Thoracic aorta (tissue), 2 donors: ENCODE measurements at regions not wholly inside any gene's neighbourhood (a gene's known extent, or its start where the extent isn't known, plus 50 kb on each side); places are given as distances from the start of the nearest gene placed in this dataset.

Experiments used
- ATAC-seq: fragments of 150-250 bp; one replicate; pipeline ENCODE4 v1.8.0; 2017; ENCODE audit warnings: low read depth; ENCODE audit not compliant: insufficient number of reproducible peaks, low FRiP score
- DNase-seq: peaks from one replicate; pipeline ENCODE4 v3.0.0-alpha.2; 2020; ENCODE audit warnings: low spot score
- H3K27ac ChIP-seq, 2 donors: fragments of 200-600 bp; sonication (generic); 1 replicate in 1 of 2; 2 replicates in 1 of 2; pipeline ENCODE4 v1.5.1; 2016; ENCODE audit warnings: mild to moderate bottlenecking in 2 of 2, moderate library complexity in 2 of 2
- H3K27me3 ChIP-seq: fragments of 200-600 bp; sonication (generic); replicated peaks from 2 replicates; pipeline ENCODE4 v1.6.0; 2016; ENCODE audit warnings: mild to moderate bottlenecking; ENCODE audit not compliant: insufficient read depth
- H3K36me3 ChIP-seq: fragments of 200-600 bp; sonication (generic); one replicate; pipeline ENCODE4 v1.5.1; 2016
- H3K4me1 ChIP-seq, 2 donors: fragments of 200-600 bp; sonication (generic); 1 replicate in 1 of 2; 2 replicates in 1 of 2; pipeline versions ENCODE4 v1.5.1 to v1.6.0; 2016; ENCODE audit warnings: low read depth in 2 of 2, mild to moderate bottlenecking in 1 of 2; ENCODE audit not compliant: control insufficient read depth in 1 of 2
- H3K4me3 ChIP-seq: fragments of 200-600 bp; sonication (generic); 2 replicates; pipeline ENCODE4 v1.5.1; 2016; ENCODE audit warnings: mild to moderate bottlenecking
- H3K9me3 ChIP-seq: fragments of 200-600 bp; sonication (generic); 2 replicates; pipeline ENCODE4 v1.5.1; 2016
- CTCF ChIP-seq: fragments of 200-600 bp; sonication (generic); IDR thresholded peaks from one replicate; pipeline ENCODE4 v1.5.1; 2019; ENCODE audit warnings: antibody characterized with exemption

- H3K9me3 ChIP-seq, result no peaks in the 10 kb centered on the region
- no peak overlapping the region for H3K4me3 ChIP-seq
- H3K36me3 ChIP-seq, result no peaks in the 10 kb centered on the region
- H3K4me1 ChIP-seq, result no peaks in the 10 kb centered on the region
- H3K27me3 ChIP-seq, result no peaks in the 10 kb centered on the region
- DNase-seq, result no peak
- no peak for ATAC-seq
- no peak overlapping the region for H3K27ac ChIP-seq
- no peak for TF ChIP-seq CTCF
Observed at GRCh38 chr14:87152693-87153092, 840.3 kb downstream of the GALC start.

- Histone ChIP-seq H3K4me1 (no peaks in the 10 kb centered on the region), H3K27me3 (no peaks in the 10 kb centered on the region), H3K36me3 (no peaks in the 10 kb centered on the region), H3K9me3 (no peaks in the 10 kb centered on the region), H3K27ac (no peak overlapping the region), H3K4me3 (no peak overlapping the region)
- no peak for ATAC-seq
- no peak for TF ChIP-seq CTCF
- DNase-seq, result no peak
Observed at GRCh38 chr14:87149583-87150354, 843.2 kb downstream of the GALC start.

GRCh38 chr14:87148655-87149054, 844.3 kb downstream of the GALC start:
- no peak for ATAC-seq
- TF ChIP-seq CTCF, result no peak
- H3K4me1 ChIP-seq, result no peaks in the 10 kb centered on the region

GRCh38 chr14:87142551-87143211, 850.3 kb downstream of the GALC start:
- Histone ChIP-seq H3K9me3 (no peaks in the 10 kb centered on the region), H3K27me3 (no peaks in the 10 kb centered on the region), H3K4me1 (no peaks in the 10 kb centered on the region), H3K36me3 (no peaks in the 10 kb centered on the region), H3K4me3 (no peak overlapping the region), H3K27ac (no peak overlapping the region)
- DNase-seq, result no peak
- TF ChIP-seq CTCF, result no peak
- no peak for ATAC-seq

More at GRCh38 chr14:87148655-87149054, 844.3 kb downstream of the GALC start:
- no peak for DNase-seq
- Histone ChIP-seq H3K9me3 (no peaks in the 10 kb centered on the region), H3K4me3 (no peak overlapping the region), H3K27ac (no peak overlapping the region), H3K27me3 (no peaks in the 10 kb centered on the region), H3K36me3 (no peaks in the 10 kb centered on the region)

- no peak overlapping the region for H3K4me3 ChIP-seq
- no peaks in the 10 kb centered on the region for H3K36me3 ChIP-seq
- DNase-seq, result no peak
- no peaks in the 10 kb centered on the region for H3K27me3 ChIP-seq
- H3K9me3 ChIP-seq, result no peaks in the 10 kb centered on the region
- ATAC-seq, result no peak
- no peak overlapping the region for H3K27ac ChIP-seq
- no peak for TF ChIP-seq CTCF
- no peaks in the 10 kb centered on the region for H3K4me1 ChIP-seq
Observed at GRCh38 chr14:87141801-87142200, 851.2 kb downstream of the GALC start.
